ENCODE measurements at regions not wholly inside any gene's neighbourhood (a gene's known extent, or its start where the extent isn't known, plus 50 kb on each side); places are given as distances from the start of the nearest gene placed in this dataset.

DNA sequence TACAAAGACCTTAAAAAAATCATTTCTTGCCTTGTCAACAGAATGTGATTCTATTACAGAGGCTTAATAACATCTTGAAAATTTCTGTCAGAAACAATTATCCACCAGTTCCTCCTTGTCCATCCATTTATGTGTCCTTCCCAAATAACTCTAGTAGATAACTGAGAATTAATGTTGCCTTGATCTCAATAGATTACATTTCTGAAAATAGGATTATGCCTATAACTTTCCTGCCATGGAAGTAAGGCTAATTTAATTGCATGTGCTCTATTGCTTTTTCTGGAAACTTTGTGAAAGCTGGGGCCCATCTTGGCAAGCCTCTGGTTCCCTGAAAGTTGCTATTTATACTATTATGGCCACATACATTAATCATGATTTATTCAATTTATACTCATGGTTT lies 76.2 kb upstream of the UNC5C start:
- TF ChIP-seq, protein P1, sequence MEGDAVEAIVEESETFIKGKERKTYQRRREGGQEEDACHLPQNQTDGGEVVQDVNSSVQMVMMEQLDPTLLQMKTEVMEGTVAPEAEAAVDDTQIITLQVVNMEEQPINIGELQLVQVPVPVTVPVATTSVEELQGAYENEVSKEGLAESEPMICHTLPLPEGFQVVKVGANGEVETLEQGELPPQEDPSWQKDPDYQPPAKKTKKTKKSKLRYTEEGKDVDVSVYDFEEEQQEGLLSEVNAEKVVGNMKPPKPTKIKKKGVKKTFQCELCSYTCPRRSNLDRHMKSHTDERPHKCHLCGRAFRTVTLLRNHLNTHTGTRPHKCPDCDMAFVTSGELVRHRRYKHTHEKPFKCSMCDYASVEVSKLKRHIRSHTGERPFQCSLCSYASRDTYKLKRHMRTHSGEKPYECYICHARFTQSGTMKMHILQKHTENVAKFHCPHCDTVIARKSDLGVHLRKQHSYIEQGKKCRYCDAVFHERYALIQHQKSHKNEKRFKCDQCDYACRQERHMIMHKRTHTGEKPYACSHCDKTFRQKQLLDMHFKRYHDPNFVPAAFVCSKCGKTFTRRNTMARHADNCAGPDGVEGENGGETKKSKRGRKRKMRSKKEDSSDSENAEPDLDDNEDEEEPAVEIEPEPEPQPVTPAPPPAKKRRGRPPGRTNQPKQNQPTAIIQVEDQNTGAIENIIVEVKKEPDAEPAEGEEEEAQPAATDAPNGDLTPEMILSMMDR (IDR thresholded peaks at IDR 0.05), result no peak
- Histone ChIP-seq H3K9me3 (no peaks in the 10 kb centered on the region), H3K4me1 (peaks cover 0 to 38% (median 13%) of the 10 kb centered on the region in 4 donors), H3K27ac (no peak overlapping the region), H3K4me3 (no peak overlapping the region), H3K36me3 (no peaks in the 10 kb centered on the region), H3K27me3 (no peaks in the 10 kb centered on the region)
- intact Hi-C loops (cut with DNase I; ENCODE audit: low total_unique reads), result no loop called here
- DNase-seq, result no peak

- TF ChIP-seq, protein P1 (IDR thresholded peaks at IDR 0.05), result no peak
- Histone ChIP-seq H3K27me3 (no peaks in the 10 kb centered on the region), H3K4me3 (no peak overlapping the region), H3K4me1 (peaks cover 0 to 31% (median 13%) of the 10 kb centered on the region in 4 donors), H3K27ac (peak overlapping the region; percentile 20 to 44), H3K36me3 (no peaks in the 10 kb centered on the region), H3K9me3 (no peaks in the 10 kb centered on the region)
- DNase-seq, result no peak
- intact Hi-C loops (cut with DNase I; ENCODE audit: low total_unique reads), result no loop called here
Observed at GRCh38 chr4:95619525-95620443, 71.0 kb upstream of the UNC5C start.

DNA sequence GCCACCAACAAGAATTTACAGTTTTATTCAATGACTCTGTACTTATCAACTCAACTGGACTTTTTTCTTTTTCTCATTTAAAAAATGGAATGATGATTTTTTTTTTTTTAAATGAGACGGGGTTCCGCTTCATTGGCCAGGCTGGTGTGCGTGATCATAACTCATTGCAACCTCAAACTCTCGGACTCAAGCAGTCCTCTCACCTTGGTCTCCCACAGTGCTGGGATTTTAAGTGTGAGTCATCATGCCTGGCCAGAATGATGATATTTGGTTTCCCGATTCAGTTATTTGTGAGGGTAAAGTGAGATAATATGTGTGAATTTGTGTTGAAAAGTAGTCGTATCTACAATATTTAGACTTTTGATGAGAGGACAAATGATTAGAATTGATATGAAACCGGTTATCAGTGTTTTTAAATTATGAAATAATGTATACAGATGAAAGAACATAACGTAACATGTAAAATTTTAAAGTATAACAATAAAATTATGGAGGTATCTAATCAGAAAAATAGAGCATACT lies 66.0 kb upstream of the UNC5C start:
- H3K36me3 ChIP-seq, result no peaks in the 10 kb centered on the region
- no peak overlapping the region for H3K4me3 ChIP-seq
- intact Hi-C loops (cut with DNase I; ENCODE audit: low total_unique reads), result no loop called here
- H3K9me3 ChIP-seq, result no peaks in the 10 kb centered on the region
- no peak for DNase-seq
- H3K27ac ChIP-seq, result no peak overlapping the region
- H3K27me3 ChIP-seq, result no peaks in the 10 kb centered on the region
- no peaks in the 10 kb centered on the region for H3K4me1 ChIP-seq
- TF ChIP-seq, protein P1 (IDR thresholded peaks at IDR 0.05), result no peak

DNA sequence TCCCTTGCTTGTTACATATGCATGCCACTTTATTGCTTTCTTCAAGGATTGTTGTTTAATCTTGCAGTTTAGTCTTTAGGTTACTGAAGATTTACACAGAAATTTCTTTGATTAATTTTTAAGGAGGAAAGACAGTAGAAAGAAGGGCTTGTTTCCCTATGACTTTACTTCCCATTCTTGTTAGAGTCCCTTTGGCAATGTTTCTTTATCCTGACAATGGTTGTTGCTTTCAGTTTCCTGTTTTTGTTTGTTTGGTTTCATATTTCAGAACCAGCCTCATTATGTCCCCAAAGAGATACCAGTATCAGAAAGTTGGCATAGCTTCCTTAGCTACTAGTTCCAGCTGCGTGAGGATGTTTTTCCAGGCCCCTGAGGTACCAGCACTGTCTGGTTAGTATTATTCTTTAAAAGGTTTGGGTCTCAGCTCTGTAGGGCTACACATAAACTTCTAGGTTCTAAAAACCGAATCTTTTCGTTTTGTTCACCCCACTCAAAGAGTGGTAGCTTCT lies 61.3 kb upstream of the UNC5C start:
- Histone ChIP-seq H3K36me3 (no peaks in the 10 kb centered on the region), H3K9me3 (no peaks in the 10 kb centered on the region), H3K4me1 (no peaks in the 10 kb centered on the region), H3K4me3 (no peak overlapping the region), H3K27ac (no peak overlapping the region), H3K27me3 (no peaks in the 10 kb centered on the region)
- DNase-seq, result no peak
- intact Hi-C loops (cut with DNase I; ENCODE audit: low total_unique reads), result no loop called here
- TF ChIP-seq, protein P1 (IDR thresholded peaks at IDR 0.05), result no peak

- H3K9me3 ChIP-seq, result no peaks in the 10 kb centered on the region
- no peak for DNase-seq
- peaks cover 0 to 8% (median 0%) of the 10 kb centered on the region in 4 donors for H3K4me1 ChIP-seq
- no peak overlapping the region for H3K27ac ChIP-seq
- TF ChIP-seq, protein P1 (IDR thresholded peaks at IDR 0.05), result no peak
- intact Hi-C loops (cut with DNase I; ENCODE audit: low total_unique reads), result no loop called here
- H3K4me3 ChIP-seq, result no peak overlapping the region
- no peaks in the 10 kb centered on the region for H3K36me3 ChIP-seq
- no peaks in the 10 kb centered on the region for H3K27me3 ChIP-seq
Observed at GRCh38 chr4:95606739-95607138, 58.0 kb upstream of the UNC5C start.

Measured in tibial artery (tissue), 4 donors.